ENCODE measurements at regions not wholly inside any gene's neighbourhood (a gene's known extent, or its start where the extent isn't known, plus 50 kb on each side); places are given as distances from the start of the nearest gene placed in this dataset.

- TF ChIP-seq POLR2A (IDR thresholded peaks at IDR 0.05) (no peak), CTCF (IDR thresholded peaks at IDR 0.05 in 8 of 11, conservative IDR thresholded peaks at IDR 0.05 in 3 of 11) (no peak), POLR2AphosphoS5 (IDR thresholded peaks at IDR 0.05) (no peak)
Observed at GRCh38 chr4:179880756-179881155, 2362.4 kb upstream of the TENM3 start.
